WTC11 (cell line): ENCODE measurements at regions not wholly inside any gene's neighbourhood (a gene's known extent, or its start where the extent isn't known, plus 50 kb on each side); places are given as distances from the start of the nearest gene placed in this dataset.
"Not testable (repeated sequence)": the region's sequence is repeated elsewhere in the genome, so short reads cannot be mapped to it uniquely, and the experiment has no call there.

Experiments used
- ATAC-seq: fragments of 200-7000 bp; cut with Tn5 transposase; 2 replicates; pipeline ENCODE4 v1.10.0; 2021; ENCODE audit warnings: mild to moderate bottlenecking, moderate library complexity
- CTCF ChIA-PET: fragments of 300-600 bp; sonication (Branson Sonifier 250); formaldehyde crosslinking; loops from one replicate; lab custom pipeline; 2021; ENCODE audit warnings: antibody characterized with exemption; lab: Charles Lee
- POLR2A ChIA-PET: fragments of 350-600 bp; sonication (Branson Sonifier 250); formaldehyde crosslinking; loops from one replicate; lab custom pipeline; 2021; ENCODE audit warnings: antibody characterized with exemption; lab: Charles Lee
- DNase-seq: peaks from one replicate; pipeline ENCODE4 v3.0.0; 2021; ENCODE audit warnings: low spot score
- H3K27ac Mint-ChIP-seq: 2 replicates; pipeline ENCODE4 v1.8.0; 2021; ENCODE audit warnings: mixed read lengths
- H3K27me3 Mint-ChIP-seq: 2 replicates; pipeline ENCODE4 v1.8.0; 2021; ENCODE audit warnings: low read depth, mild to moderate bottlenecking, moderate library complexity, mixed read lengths
- H3K36me3 Mint-ChIP-seq: 2 replicates; pipeline ENCODE4 v1.8.0; 2021; ENCODE audit warnings: mixed read lengths
- H3K4me1 Mint-ChIP-seq: 2 replicates; pipeline ENCODE4 v1.8.0; 2022; ENCODE audit warnings: mixed read lengths
- H3K4me3 Mint-ChIP-seq: 2 replicates; pipeline ENCODE4 v1.8.0; 2021; ENCODE audit warnings: mild to moderate bottlenecking, moderate library complexity, mixed read lengths
- H3K9me3 Mint-ChIP-seq: 2 replicates; pipeline ENCODE4 v1.8.0; 2021; ENCODE audit warnings: mixed read lengths
- CDX4 ChIP-seq: fragments of 250-450 bp; sonication (Bioruptor Pico); IDR thresholded peaks from 2 replicates; pipeline ENCODE4 v1.9.0; 2021; ENCODE audit warnings: moderate library complexity, mild to moderate bottlenecking, inconsistent platforms, borderline replicate concordance
- CTCF ChIP-seq: fragments of 200-600 bp; IDR thresholded peaks from 2 replicates; pipeline ENCODE4 v1.8.0; 2022; ENCODE audit warnings: antibody characterized with exemption
- ELF4 ChIP-seq: sonication (generic); formaldehyde crosslinking; IDR thresholded peaks from 2 replicates; pipeline ENCODE4 v1.8.1; 2022; ENCODE audit warnings: low read depth, mild to moderate bottlenecking, moderate library complexity, missing genetic modification reagents
- FOXJ3 ChIP-seq: sonication (generic); formaldehyde crosslinking; IDR thresholded peaks from 2 replicates; pipeline ENCODE4 v1.9.0; 2021; ENCODE audit warnings: missing genetic modification reagents, mild to moderate bottlenecking, borderline replicate concordance
- FOXK1 ChIP-seq: sonication (generic); formaldehyde crosslinking; IDR thresholded peaks from 2 replicates; pipeline ENCODE4 v1.8.0; 2022; ENCODE audit warnings: mild to moderate bottlenecking, moderate library complexity, missing genetic modification reagents
- JUN ChIP-seq: sonication (generic); formaldehyde crosslinking; IDR thresholded peaks from 2 replicates; pipeline ENCODE4 v1.8.0; 2023; ENCODE audit warnings: mild to moderate bottlenecking, missing genetic modification reagents
- NR1H2 ChIP-seq: sonication (generic); formaldehyde crosslinking; IDR thresholded peaks from 2 replicates; pipeline ENCODE4 v1.9.0; 2021; ENCODE audit warnings: mild to moderate bottlenecking, moderate library complexity, missing genetic modification reagents
- OVOL2 ChIP-seq: fragments of 250-450 bp; sonication (Bioruptor Pico); IDR thresholded peaks from 2 replicates; pipeline ENCODE4 v1.9.0; 2021; ENCODE audit warnings: mild to moderate bottlenecking, borderline replicate concordance
- SMAD3 ChIP-seq: sonication (generic); formaldehyde crosslinking; IDR thresholded peaks from 2 replicates; pipeline ENCODE4 v1.8.0; 2022; ENCODE audit warnings: missing genetic modification reagents, mild to moderate bottlenecking, borderline replicate concordance
- TP53 ChIP-seq: sonication (generic); formaldehyde crosslinking; IDR thresholded peaks from 2 replicates; pipeline ENCODE4 v1.8.1; 2023; ENCODE audit warnings: mild to moderate bottlenecking, missing genetic modification reagents
- TF ChIP-seq, protein P1 (sequence below): sonication (generic); formaldehyde crosslinking; IDR thresholded peaks from 2 replicates; pipeline ENCODE4 v1.8.1; 2023; ENCODE audit warnings: mild to moderate bottlenecking, moderate library complexity, missing genetic modification reagents
- TF ChIP-seq, protein P2 (sequence below): sonication (generic); formaldehyde crosslinking; IDR thresholded peaks from 2 replicates; pipeline ENCODE4 v1.8.0; 2022; ENCODE audit warnings: mild to moderate bottlenecking, missing genetic modification reagents
- TF ChIP-seq, protein P3 (sequence below): sonication (generic); formaldehyde crosslinking; IDR thresholded peaks from 2 replicates; pipeline ENCODE4 v1.8.0; 2023; ENCODE audit warnings: missing genetic modification reagents
- TF ChIP-seq, protein P4 (sequence below): sonication (generic); formaldehyde crosslinking; IDR thresholded peaks from 2 replicates; pipeline ENCODE4 v1.8.1; 2023; ENCODE audit warnings: mild to moderate bottlenecking, missing genetic modification reagents
- TF ChIP-seq, protein P5 (sequence below): sonication (generic); formaldehyde crosslinking; IDR thresholded peaks from 2 replicates; pipeline ENCODE4 v1.8.1; 2023; ENCODE audit warnings: mild to moderate bottlenecking, missing genetic modification reagents, borderline replicate concordance

DNA sequence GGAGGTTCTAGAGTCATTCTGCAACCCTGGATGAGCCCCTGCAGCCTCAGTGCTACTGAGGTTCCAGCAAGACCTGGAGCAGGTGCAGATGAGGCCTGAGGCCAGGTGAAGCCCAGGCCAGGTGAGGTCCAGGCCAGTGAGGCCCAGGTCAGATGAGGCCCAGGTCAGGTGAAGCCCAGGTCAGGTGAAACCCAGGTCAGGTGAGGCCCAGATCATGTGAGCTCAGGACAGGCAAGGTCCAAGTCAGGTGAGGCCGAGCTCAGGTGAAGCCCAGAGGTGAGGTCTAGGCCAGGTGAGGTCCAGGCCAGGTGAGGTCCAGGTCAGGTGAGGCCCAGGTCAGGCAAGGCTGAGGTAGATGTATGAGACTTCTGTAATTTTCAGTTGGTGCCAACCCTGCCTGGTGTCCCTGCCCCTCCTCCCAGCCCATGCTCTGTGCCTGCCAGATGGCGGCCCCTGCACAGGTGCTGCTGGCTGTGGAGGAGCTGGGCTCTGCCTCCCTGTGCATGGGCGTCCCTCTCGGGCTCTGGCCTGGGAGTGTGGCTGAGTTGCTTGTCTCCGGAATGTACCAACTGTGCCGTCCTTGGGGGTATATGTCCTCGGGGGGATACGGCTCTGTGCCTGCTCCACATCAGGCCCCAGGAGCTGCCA is 388.5 kb downstream of the TMEM121 start:
- ChIA-PET CTCF (no interaction called here), POLR2A (no interaction called here)
- ATAC-seq (no peak), DNase-seq (no peak)
- TF ChIP-seq ELF4 (no peak), JUN (no peak), NR1H2 (CRISPR knock-in tag) (no peak), SMAD3 (CRISPR knock-in tag) (no peak), FOXJ3 (CRISPR knock-in tag) (no peak), OVOL2 (no peak), TP53 (CRISPR knock-in tag) (no peak), CDX4 (CRISPR knock-in tag) (no peak), FOXK1 (CRISPR knock-in tag) (no peak)
- TF ChIP-seq, protein P1, sequence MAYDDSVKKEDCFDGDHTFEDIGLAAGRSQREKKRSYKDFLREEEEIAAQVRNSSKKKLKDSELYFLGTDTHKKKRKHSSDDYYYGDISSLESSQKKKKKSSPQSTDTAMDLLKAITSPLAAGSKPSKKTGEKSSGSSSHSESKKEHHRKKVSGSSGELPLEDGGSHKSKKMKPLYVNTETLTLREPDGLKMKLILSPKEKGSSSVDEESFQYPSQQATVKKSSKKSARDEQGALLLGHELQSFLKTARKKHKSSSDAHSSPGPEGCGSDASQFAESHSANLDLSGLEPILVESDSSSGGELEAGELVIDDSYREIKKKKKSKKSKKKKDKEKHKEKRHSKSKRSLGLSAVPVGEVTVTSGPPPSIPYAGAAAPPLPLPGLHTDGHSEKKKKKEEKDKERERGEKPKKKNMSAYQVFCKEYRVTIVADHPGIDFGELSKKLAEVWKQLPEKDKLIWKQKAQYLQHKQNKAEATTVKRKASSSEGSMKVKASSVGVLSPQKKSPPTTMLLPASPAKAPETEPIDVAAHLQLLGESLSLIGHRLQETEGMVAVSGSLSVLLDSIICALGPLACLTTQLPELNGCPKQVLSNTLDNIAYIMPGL (CRISPR knock-in tag): no peak
- H3K27me3 Mint-ChIP-seq: no peaks in the 10 kb centered on the region
- H3K4me3 Mint-ChIP-seq: no peak overlapping the region
- H3K9me3 Mint-ChIP-seq: peaks cover 8% of the 10 kb centered on the region
- peaks cover 13% of the 10 kb centered on the region for H3K36me3 Mint-ChIP-seq
- H3K4me1 Mint-ChIP-seq: no peaks in the 10 kb centered on the region
- no peak overlapping the region for H3K27ac Mint-ChIP-seq

GRCh38 chr14:105915546-105915945 is 389.2 kb downstream of the TMEM121 start:
- Mint-ChIP-seq H3K9me3 (peaks cover 13% of the 10 kb centered on the region), H3K36me3 (peaks cover 20% of the 10 kb centered on the region)
- H3K4me3 Mint-ChIP-seq, POLR2A ChIA-PET, H3K27me3 Mint-ChIP-seq, CTCF ChIA-PET, ATAC-seq, H3K27ac Mint-ChIP-seq, H3K4me1 Mint-ChIP-seq, DNase-seq: not testable (repeated sequence)

DNA sequence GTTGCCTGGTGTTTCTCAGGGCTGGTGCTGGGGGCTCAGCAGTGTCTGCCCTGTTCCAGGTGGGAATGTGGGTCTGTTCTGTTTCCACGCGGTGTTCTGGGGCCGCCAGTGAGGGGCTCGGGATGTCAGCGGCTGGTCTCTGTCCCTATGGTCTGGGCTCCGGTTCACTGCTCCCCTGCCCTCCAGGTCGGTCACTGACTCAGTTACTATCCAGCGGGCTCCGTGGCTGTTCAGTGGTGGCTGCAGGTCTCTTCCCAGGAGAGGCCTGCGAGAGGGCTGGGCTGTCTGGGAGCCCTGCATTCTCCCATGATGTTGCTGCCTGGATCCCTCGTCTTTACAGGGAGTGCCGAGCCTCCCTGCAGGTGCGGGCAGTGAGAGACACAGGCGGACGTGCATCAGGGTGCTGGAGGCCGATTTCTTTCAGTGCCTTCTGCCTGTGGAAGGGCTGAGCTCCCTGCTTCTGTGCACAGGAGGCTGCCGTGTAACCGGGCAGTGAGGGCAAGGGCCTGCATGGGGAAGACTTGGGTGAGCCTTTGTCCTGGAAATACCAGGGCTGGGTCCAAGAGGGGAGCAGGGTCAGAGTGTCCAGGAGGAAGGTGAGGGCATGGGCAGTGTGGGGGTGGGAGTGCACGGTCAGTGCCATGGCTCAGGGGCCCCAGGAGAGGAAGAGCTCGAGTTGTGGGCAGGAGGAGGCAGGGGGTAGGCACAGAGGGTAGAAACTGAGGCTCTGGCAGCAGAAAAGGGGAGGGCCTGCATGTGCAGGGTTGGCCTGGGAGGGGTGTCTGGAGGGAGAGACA is 391.0 kb downstream of the TMEM121 start:
- H3K4me3 Mint-ChIP-seq, POLR2A ChIA-PET, H3K4me1 Mint-ChIP-seq, CTCF ChIA-PET, H3K27ac Mint-ChIP-seq, DNase-seq, ATAC-seq, H3K27me3 Mint-ChIP-seq: not testable (repeated sequence)
- Mint-ChIP-seq H3K36me3 (peaks cover 30% of the 10 kb centered on the region), H3K9me3 (peaks cover 23% of the 10 kb centered on the region)

- CTCF ChIA-PET: no interaction called here
- Mint-ChIP-seq H3K4me1 (no peaks in the 10 kb centered on the region), H3K4me3 (no peak overlapping the region), H3K27me3 (peaks cover 6% of the 10 kb centered on the region; the same call in 1 of the 2 replicates), H3K36me3 (peaks cover 36% of the 10 kb centered on the region), H3K27ac (no peak overlapping the region), H3K9me3 (peaks cover 29% of the 10 kb centered on the region)
- ATAC-seq: no peak
- DNase-seq: no peak
- POLR2A ChIA-PET: no interaction called here
- TF ChIP-seq, protein P2, sequence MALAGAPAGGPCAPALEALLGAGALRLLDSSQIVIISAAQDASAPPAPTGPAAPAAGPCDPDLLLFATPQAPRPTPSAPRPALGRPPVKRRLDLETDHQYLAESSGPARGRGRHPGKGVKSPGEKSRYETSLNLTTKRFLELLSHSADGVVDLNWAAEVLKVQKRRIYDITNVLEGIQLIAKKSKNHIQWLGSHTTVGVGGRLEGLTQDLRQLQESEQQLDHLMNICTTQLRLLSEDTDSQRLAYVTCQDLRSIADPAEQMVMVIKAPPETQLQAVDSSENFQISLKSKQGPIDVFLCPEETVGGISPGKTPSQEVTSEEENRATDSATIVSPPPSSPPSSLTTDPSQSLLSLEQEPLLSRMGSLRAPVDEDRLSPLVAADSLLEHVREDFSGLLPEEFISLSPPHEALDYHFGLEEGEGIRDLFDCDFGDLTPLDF (CRISPR knock-in tag): no peak
- TF ChIP-seq, protein P3, sequence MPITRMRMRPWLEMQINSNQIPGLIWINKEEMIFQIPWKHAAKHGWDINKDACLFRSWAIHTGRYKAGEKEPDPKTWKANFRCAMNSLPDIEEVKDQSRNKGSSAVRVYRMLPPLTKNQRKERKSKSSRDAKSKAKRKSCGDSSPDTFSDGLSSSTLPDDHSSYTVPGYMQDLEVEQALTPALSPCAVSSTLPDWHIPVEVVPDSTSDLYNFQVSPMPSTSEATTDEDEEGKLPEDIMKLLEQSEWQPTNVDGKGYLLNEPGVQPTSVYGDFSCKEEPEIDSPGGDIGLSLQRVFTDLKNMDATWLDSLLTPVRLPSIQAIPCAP: no peak
- TF ChIP-seq CTCF: no peak
- TF ChIP-seq, protein P4, sequence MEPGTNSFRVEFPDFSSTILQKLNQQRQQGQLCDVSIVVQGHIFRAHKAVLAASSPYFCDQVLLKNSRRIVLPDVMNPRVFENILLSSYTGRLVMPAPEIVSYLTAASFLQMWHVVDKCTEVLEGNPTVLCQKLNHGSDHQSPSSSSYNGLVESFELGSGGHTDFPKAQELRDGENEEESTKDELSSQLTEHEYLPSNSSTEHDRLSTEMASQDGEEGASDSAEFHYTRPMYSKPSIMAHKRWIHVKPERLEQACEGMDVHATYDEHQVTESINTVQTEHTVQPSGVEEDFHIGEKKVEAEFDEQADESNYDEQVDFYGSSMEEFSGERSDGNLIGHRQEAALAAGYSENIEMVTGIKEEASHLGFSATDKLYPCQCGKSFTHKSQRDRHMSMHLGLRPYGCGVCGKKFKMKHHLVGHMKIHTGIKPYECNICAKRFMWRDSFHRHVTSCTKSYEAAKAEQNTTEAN (CRISPR knock-in tag): no peak
- TF ChIP-seq, protein P5, sequence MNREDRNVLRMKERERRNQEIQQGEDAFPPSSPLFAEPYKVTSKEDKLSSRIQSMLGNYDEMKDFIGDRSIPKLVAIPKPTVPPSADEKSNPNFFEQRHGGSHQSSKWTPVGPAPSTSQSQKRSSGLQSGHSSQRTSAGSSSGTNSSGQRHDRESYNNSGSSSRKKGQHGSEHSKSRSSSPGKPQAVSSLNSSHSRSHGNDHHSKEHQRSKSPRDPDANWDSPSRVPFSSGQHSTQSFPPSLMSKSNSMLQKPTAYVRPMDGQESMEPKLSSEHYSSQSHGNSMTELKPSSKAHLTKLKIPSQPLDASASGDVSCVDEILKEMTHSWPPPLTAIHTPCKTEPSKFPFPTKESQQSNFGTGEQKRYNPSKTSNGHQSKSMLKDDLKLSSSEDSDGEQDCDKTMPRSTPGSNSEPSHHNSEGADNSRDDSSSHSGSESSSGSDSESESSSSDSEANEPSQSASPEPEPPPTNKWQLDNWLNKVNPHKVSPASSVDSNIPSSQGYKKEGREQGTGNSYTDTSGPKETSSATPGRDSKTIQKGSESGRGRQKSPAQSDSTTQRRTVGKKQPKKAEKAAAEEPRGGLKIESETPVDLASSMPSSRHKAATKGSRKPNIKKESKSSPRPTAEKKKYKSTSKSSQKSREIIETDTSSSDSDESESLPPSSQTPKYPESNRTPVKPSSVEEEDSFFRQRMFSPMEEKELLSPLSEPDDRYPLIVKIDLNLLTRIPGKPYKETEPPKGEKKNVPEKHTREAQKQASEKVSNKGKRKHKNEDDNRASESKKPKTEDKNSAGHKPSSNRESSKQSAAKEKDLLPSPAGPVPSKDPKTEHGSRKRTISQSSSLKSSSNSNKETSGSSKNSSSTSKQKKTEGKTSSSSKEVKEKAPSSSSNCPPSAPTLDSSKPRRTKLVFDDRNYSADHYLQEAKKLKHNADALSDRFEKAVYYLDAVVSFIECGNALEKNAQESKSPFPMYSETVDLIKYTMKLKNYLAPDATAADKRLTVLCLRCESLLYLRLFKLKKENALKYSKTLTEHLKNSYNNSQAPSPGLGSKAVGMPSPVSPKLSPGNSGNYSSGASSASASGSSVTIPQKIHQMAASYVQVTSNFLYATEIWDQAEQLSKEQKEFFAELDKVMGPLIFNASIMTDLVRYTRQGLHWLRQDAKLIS (CRISPR knock-in tag): no peak
These were observed 391.6 kb downstream of the TMEM121 start for GRCh38 chr14:105917933-105918436.
